GM21367 (cell line): ENCODE measurements at regions not wholly inside any gene's neighbourhood (a gene's known extent, or its start where the extent isn't known, plus 50 kb on each side); places are given as distances from the start of the nearest gene placed in this dataset.

ENCODE experiments used
- ATAC-seq: cut with Tn5 transposase; IDR thresholded peaks from one replicate; pipeline ENCODE4 v1.9.1; 2021; ENCODE audit not compliant: unreplicated experiment

GRCh38 chr2:120424274-120424796 lies 78.4 kb downstream of the INHBB start:
- ATAC-seq, result no peak

- ATAC-seq, result no peak
Measured at GRCh38 chr2:120425014-120425413, 79.1 kb downstream of the INHBB start.

GRCh38 chr2:120428748-120429147 lies 82.8 kb downstream of the INHBB start:
- no peak for ATAC-seq

GRCh38 chr2:120429586-120430500 lies 83.9 kb downstream of the INHBB start:
- ATAC-seq, result no peak

- ATAC-seq, result no peak
Measured at GRCh38 chr2:120430501-120430830, 84.5 kb downstream of the INHBB start.

- no peak for ATAC-seq
Measured at GRCh38 chr2:120430957-120431356, 85.0 kb downstream of the INHBB start.

- ATAC-seq, result no peak
Measured at GRCh38 chr2:120431386-120432292, 85.7 kb downstream of the INHBB start.

- ATAC-seq, result no peak
Measured at GRCh38 chr2:120432293-120432975, 86.5 kb downstream of the INHBB start.

GRCh38 chr2:120432976-120433815 lies 87.3 kb downstream of the INHBB start:
- no peak for ATAC-seq

- ATAC-seq, result no peak
Measured at GRCh38 chr2:120433816-120434290, 87.9 kb downstream of the INHBB start.

GRCh38 chr2:120434492-120435308 lies 88.8 kb downstream of the INHBB start:
- ATAC-seq, result no peak

- ATAC-seq, result no peak
Measured at GRCh38 chr2:120435671-120436459, 89.9 kb downstream of the INHBB start.

GRCh38 chr2:120436460-120436739 lies 90.5 kb downstream of the INHBB start:
- no peak for ATAC-seq

- ATAC-seq, result no peak
Measured at GRCh38 chr2:120436885-120437603, 91.1 kb downstream of the INHBB start.

- ATAC-seq, result no peak
Measured at GRCh38 chr2:120437604-120438000, 91.7 kb downstream of the INHBB start.

- no peak for ATAC-seq
Measured at GRCh38 chr2:120438301-120439066, 92.5 kb downstream of the INHBB start.

- no peak for ATAC-seq
Measured at GRCh38 chr2:120439067-120439368, 93.1 kb downstream of the INHBB start.
